HG02852 (cell line): ENCODE measurements at regions not wholly inside any gene's neighbourhood (a gene's known extent, or its start where the extent isn't known, plus 50 kb on each side); places are given as distances from the start of the nearest gene placed in this dataset.

Source experiments
- ATAC-seq: cut with Tn5 transposase; IDR thresholded peaks from one replicate; pipeline ENCODE4 v1.9.1; 2021; ENCODE audit warnings: mild to moderate bottlenecking, moderate library complexity; ENCODE audit not compliant: unreplicated experiment

DNA sequence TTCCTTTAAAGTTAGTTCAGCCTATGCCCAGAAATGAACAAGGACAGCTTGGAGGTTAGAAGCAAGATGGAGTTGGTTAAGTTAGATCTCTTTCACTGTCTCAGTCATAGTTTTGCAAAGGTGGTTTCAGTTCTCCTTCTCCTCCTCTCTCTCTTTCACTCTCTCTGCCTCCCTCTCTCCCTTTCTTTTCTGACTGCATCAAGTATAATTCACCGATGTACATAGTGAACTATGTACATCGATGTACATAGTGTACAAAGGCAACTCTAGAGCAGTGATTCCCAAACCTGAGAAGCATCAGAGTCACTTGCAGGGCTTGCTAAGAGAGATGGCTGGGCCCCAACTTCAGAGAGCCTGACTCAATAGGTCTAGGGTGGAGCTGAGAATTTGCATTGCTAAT lies 1259.7 kb downstream of the TYW1 start:
- ATAC-seq = no peak

DNA sequence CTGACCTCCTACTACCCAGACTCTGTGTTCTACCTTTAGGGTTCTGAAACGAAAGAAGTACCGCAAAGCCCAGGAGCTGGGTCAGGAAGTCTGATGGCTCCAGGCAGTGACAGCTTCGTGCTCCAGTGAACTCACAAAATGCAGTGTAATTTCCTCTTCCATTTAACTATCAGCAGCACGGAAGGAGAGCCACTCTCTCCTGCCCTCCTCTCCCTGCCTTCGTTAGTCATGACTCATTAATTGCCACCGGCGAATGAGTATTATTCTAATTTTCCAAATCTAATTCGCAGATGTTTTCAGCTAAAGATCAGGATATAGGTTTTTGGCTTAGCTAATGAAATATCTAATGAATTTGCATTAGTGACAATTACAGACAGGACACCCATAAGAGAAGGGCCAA lies 1262.0 kb downstream of the TYW1 start:
- no peak for ATAC-seq

DNA sequence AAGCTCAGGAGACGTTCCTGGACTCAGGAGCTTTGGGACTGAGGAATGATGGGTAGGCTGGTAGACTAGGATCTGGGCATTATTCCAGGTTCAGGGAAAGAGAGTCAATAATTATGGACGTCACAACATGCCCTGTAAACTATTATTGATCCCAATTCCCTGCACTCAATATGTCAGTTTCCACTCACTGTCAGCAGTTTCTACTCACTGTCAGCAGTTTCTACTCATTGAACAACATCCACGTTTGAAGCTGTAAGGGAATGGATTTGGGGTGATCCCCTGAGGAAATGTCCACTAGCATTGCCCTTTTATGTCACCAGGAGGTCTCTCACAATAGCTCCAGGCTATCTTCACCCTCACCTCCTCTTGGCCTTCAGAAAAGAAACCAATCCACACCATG lies 1268.6 kb downstream of the TYW1 start:
- ATAC-seq = no peak

DNA sequence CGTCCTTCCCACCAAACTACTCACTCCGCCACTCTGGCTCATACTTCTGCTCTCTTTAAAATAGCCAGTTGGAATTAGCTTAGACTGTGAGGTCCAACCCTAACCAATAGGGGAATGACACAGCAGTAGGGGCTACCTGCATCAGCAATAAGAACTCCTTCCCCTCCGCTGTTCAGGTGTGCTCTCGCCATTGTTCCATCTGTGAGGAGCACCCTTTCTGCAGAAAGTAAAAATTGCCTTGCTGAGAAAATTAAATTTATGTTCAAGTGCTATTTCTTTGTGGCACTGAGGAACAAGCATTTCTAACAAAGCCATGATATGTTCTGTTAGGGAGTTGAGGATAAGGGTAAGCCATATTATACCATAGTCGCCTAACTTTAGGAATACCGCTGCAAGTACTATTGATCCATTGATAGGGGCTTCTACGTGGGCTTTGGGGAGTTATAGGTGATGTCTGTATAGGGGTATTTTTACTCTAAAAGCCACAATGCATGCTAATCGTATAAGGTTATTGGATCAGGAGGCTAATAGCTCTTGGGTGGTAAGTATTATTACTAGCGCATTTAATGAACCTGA lies 1269.5 kb downstream of the TYW1 start:
- no peak for ATAC-seq

DNA sequence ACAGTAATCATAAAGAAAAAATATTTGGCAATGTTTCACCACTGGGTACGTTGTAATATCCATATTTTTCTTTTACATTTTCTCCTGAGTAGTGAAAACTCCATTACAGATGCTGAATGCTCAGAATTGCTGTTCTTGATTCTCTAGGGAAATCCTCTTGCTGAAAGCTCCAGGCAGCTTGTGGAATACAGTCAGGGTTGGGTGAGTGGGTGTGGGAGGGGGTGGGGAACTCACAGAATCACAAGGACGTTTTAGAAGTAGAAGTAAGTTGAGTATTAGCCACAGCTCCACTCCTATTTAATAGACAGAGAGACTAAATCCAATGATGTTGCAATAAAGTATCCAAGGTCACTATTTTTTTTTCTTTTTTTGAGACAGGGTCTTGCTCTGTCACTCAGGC lies 1270.9 kb downstream of the TYW1 start:
- ATAC-seq = no peak

DNA sequence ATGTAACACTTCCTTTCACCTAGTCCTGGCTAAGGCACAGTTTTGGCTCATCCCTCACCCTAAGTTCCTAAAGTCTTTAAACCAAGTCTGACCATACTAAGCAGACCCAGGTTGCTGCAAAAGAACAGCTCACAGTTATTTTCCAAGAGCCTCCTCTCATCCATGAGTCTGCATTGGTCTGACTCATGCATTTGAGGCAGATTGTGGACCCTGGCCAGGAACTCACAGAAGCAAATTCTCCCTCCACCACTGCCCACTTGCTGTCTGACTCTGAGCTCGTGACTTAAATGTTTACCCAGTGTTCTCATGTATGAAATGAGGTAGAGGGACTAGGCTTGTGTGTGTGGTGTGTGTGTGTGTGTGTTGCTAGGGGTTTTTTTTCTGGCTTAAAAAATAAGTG lies 1272.8 kb downstream of the TYW1 start:
- ATAC-seq = no peak

DNA sequence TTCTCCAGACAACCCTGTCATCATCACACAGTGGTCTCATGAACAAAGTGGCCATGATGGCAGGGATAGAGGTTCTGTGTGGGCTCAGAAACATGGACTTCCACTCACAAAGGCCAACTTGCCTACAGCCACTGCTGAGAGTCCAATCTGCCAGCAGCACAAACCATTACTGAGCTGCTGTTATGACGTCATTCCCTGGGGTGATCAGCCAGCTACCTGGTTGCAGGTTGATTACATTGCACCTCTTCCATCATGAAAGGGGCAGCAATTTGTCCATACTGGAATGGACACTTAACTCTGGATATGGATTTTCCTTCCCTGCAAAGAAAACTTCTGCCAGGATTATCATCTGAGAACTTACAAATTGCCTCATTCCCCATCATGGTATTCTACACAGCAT lies 1275.9 kb downstream of the TYW1 start:
- no peak for ATAC-seq

DNA sequence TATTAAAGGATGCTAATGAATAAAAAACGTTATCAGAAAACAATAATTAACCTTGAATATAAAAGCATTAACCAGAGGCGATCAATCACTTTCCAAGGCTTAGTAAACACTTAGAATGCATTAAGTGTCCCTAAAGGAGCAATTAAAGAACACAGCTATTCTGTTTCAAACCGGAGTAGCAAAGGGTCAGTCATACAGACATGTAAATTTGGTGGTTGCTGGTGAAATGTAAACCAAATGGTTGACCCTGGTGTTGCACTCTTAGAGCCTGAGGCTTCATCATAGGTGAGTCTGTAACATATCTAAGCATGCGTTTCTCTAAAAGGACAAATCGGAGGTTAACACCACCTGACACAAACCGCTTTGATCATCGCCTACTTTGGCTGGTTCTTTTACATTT lies 1280.1 kb downstream of the TYW1 start:
- no peak for ATAC-seq

DNA sequence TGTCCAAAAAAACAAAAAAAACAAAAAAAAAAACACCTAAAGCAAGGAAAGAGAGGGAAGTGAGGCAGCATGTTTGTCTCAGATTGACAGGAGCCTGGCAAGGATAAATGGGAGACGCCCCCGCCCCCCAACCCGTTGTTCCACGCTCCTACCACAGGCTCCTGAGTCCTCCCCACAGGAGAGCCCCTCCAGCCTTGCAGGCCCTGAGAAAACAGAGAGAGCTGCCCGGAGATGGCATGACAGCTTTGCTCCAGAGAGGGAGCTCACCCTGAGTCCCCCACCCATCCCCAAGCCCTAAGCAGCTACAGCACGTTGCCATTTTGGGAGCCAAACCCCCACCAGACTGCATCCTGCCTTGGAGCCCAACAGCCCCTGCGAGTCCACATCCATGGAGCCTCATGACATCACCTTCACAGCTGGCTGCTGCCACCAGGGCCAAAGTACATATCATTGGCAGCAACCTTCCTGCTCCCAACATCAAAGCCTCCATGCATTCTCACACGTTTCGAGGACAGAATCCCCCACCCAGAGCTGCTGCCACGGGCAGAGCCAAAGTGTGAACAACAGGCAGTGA lies 1283.3 kb downstream of the TYW1 start:
- ATAC-seq = no peak

DNA sequence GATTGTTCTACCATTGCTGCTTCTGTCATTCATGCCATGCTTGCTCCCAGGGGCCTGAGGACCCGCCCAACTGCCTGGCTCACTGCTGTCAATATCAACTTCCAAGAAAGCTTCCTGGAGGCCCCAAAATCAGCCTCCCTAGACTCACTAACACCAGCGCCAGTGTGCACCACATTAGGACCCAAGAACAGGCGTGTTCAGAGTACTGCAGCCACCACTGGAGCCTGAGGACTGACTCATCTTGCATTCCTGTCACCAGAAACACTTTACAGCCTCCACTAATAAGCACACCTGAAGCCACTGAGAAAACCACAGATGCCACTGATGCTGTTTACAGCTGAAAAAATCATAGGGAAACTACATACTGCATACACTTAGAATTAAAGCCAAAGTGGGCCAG lies 1284.3 kb downstream of the TYW1 start:
- no peak for ATAC-seq

DNA sequence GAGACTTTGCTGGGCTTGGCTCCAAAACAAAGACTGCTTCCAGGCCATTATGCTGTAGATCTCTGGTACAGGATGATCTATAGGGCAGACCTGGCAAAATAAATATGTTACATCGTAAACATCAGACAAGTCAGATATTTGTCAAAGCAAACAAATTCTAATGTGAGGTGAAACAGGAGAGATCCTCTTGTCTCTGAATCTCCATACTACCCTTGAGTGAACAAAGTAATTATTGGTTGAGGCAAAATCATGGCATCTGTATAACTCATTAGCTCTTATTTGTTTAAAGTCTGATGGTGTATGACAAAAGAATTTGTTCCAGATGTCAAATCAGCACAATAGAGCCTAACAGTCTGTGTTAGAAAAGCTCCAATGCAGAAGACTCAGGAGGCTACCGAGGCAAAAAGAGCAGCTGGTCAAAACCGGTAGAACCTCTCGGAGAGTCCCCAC lies 1291.5 kb downstream of the TYW1 start:
- ATAC-seq = no peak

DNA sequence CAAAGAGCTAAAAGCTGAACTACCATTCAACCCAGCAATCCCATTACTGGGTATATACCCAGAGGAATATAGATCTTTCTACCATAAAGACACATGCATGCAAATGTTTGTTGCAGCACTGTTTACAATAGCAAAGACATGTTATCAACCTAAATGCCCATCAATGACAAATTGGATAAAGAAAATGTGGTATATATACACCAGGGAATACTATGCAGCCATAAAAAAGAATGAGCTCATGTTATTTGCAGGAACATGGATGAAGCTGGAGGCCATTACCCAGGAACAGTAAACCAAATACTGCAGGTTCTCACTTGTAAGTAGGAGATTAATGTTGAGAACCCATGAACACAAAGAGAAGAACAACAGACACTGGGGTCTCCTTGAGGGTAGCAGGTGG lies 1295.1 kb downstream of the TYW1 start:
- no peak for ATAC-seq

DNA sequence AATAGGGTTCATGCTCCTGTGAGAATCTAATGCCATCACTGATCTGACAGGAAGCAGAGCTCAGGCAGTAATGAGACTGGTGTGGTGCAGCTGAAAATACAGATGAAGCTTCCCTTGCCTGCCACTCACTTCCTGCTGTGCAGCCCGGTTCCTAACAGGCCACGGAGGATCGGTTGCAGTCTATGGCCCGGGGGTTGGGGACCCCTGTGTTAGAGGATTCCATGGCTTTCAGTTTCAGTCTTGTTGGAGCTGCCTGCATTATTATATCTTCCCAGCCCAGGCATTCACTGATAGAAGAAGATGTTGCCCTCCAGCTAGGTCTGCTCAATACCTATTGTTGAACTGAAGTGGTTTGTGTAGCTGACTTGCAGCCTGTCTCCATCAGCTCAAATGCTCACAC lies 1298.8 kb downstream of the TYW1 start:
- ATAC-seq = no peak

DNA sequence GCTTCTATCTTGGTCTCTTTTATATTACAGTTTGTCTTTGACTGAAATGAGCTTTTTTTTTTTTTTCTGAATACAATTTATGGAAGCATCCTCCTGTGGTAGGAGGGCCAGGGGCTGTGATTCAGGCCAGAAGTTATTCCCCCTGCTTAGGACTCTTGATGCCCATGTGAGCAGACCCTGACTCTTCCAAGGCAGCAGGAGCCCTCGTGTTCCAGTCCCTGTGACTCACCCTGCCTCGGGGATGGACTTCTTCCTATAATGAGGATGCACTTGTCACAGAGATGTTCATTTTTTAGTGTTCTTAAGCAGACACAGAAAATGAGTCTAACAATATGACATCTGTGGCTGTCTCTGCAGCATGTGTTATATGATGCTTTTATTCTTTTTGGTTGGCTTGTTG lies 1293.7 kb upstream of the AUTS2 start:
- no peak for ATAC-seq

DNA sequence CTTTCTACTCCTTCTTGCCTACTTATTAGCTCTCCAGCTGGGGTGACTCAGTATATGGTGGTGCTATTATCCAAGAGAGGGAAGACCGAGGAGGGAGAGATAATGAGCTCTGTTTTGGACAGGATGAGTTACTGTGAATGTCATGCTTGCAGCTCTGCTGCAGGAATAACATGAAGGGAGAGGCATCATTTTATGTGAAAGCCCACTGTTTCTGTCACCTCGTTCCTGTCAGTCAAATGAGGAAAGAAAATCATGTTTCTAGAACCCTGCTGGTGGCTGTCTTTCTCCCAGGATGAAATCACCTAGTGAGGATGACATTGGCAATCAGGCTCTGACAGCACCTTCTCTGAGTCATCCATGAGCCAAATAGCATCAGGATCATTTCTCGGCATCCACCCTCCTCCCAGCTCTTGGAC lies 1291.6 kb upstream of the AUTS2 start:
- ATAC-seq = no peak

DNA sequence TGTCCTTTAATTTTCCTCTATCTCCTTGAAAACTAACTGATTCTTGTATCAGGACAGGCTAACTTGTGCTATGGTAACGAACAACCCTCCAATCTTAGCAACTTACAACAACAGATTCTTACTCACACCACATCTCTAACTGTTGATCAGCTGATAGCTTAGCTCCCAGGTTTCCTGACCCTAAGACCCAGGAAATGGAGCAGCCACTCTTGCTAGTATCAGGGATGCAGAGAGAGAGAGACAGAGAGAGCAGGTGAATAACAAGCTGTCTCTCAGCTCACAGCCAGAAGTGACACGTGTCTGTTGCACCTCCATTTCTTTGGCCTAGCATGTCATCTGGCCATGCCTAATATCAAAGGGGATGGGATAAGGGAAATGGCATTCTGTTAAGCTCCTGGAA lies 1289.0 kb upstream of the AUTS2 start:
- ATAC-seq = no peak

DNA sequence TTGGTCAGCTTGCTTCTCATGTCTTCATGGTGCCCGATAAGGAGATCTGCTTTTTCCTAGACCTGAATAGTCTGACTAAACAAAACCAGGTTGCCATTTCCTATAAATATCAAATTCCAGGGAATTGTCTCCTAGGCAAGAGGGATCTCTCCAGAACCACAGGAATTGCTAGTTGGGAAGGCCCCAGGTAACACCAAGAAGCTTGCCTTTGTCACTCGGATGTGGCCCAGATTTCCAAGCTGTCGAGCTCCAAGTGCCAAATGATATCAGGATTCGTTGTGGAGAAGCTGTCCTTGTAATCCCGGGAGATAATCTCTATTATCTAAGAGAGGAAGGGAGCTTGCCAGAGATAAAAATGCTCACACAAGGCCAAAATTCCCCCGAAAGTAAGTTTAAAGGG lies 1288.5 kb upstream of the AUTS2 start:
- ATAC-seq = no peak

DNA sequence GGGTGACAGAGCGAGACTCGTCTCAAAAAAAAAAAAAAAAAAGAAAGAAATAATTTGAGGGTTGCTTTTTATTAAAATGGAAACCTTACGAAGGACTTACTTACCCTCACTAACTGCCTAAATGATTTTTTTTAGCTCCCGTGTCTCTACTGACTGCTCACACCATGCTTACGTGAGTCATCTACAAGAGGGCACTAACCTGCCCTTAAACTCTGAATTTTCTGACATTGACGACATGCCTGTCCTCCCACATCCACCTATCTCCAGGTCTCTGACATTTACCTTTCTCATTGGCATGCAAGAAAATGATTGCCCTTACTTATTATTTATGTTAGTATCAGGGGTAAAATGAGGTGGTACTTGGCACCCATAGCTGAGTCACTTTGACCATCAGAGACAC lies 1286.3 kb upstream of the AUTS2 start:
- ATAC-seq = no peak

DNA sequence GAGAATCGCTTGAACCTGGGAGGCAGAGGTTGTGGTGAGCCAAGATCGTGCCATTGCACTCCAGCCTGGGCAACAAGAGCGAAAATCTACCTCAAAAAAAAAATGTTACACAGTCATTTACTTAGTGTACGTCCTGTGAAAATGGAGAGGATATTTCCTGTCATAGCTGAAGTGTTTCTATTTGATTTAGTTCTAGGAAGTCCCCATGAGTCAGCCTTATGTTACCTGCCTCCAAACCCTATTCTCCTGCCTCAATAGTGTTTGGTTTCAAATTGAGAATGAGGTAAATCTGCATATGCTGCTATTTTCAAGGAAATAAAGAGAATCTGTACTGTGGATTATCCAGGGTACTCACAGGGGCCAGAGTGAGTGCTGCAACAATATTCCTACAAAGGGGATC lies 1284.5 kb upstream of the AUTS2 start:
- no peak for ATAC-seq

DNA sequence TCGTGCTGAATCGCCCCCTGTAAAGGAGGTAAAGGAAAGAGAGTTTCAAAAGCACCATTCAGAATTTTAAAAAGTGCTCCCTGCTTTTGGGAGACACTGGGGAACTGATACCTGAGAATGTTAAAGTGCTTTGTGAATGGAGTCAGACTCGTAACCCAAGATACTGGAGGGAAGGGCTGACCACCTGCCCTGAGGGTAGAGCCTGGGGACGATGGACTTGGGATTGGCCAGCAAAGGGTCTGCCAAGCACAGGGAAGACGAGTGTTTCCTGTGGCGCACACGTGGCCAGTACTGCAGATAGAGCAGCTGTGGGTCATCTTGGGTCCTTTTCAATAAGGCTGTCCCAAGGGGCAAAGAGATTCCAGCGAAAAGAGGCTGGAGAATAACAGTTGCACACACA lies 1284.1 kb upstream of the AUTS2 start:
- ATAC-seq = no peak

DNA sequence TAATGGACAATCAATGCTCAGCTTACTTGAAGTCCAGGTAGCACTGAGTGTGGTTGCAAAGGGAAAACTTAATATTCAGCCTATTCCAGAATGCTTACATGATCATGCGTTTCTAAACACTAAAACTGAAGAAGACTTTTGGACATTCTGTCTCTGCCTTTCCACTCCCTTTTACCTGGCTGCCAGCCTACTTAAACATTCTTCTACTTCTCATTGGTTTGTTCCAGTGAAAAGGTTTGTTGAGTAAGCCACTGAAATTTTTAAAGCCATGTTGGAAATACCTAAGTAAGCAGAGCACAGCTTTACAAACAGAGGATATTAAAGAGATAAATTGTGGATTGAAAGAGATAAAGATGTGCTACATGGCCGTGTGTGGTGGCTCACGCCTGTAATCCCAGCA lies 1280.8 kb upstream of the AUTS2 start:
- no peak for ATAC-seq

DNA sequence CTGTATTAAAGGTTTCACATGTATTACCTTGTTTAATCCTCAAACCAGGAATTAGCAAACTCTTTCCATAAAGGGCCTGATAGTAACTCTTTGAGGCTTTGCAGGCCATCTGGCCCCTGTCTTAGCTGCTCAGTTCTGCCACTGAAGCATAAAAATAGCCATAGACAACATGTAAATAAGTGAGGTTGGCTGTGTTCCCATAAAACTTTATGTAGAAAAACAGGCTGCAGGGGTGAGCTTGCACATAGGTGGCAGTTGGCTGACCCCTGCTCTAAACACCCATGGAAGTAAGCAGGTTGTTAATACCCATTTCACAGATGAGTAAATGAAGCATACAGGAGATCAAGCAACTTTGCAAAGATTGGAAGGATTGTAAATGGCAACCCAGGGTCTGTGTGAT lies 1279.2 kb upstream of the AUTS2 start:
- no peak for ATAC-seq

DNA sequence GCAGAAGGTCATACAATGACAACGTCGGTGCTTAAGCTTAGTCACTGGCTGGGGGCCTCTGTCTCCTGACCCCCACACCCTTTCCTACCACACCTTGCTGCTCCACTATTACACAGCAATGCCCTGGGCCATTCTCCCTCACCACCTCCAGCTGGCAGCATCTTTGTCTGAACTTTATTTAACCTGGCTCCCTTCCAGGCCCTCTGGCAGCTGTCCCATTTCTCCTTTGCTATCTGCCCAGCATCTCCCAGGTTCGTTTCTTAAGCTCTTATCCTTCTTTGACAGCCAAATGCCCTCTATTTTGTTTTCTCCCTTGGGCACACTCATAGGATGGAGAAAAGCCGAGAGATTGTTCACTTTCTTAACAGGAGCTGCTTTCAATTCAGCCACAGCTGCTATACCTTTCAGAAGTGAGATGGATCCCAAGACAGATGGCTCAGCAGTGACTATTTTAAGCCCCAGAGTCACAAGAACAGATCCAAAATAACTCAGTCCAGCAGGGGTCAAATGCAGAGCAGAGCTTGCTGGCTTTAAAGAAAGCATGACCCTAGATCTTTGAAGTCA lies 1277.1 kb upstream of the AUTS2 start:
- no peak for ATAC-seq
